T47D (cell line): ENCODE measurements at regions not wholly inside any gene's neighbourhood (a gene's known extent, or its start where the extent isn't known, plus 50 kb on each side); places are given as distances from the start of the nearest gene placed in this dataset.

Experiments used
- DNase-seq, 2 experiments: peaks; one replicate each; pipeline versions ENCODE4 v3.0.0 to v3.0.0-alpha.2; 2011 to 2012; ENCODE audit warnings: low read depth in 1 of 2, low spot score in 1 of 2
- JUND ChIP-seq: IDR thresholded peaks from 2 replicates; pipeline ENCODE4 v1.6.1; 2012; ENCODE audit warnings: low read depth
- in situ Hi-C: cut with HindIII; loops from 2 replicates; pipeline ENCODE4 v1.10.0; 2016; ENCODE audit warnings: low sequenced_read_pairs, low pct_unique_long_range_greater_than_20kb

- no peak for TF ChIP-seq JUND
- in situ Hi-C loops = no loop called here
- no peak for DNase-seq
Measured at GRCh38 chr18:75639472-75639831, 211.9 kb upstream of the SMIM21 start.

DNA sequence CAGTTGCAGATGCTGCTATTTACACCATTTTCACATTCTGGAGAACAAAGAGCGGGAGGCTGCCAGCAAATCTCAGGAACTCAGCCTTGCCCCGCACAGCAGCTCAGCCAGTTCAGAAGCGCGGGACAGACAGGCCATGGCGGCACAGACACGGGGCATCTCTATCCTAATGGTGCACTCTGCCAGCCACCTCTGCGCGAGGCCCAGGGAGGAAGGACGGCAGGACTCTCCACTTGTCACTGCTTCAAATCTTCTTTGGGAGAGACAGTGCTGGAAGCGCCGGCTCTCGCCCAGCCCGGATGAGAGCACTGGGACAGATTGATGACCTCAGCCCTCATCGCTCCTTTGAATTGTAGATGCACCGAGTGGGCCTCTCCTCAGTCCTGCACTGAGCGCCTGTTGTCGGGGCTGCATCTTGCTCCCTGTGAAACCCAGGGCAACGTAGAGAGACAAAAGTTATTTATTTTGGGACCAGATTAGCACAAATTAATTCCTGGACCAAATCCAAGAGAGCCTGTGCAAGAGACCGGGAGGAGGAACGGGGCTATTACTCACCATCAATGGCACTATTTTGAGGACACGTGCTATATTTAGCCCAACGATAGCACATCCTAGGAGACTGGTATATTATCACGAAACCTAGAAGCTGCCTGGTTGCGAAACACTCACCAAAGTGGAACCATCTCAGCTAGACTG lies 211.4 kb upstream of the SMIM21 start:
- no peak for TF ChIP-seq JUND
- no peak for DNase-seq
- in situ Hi-C loops = no loop called here

DNA sequence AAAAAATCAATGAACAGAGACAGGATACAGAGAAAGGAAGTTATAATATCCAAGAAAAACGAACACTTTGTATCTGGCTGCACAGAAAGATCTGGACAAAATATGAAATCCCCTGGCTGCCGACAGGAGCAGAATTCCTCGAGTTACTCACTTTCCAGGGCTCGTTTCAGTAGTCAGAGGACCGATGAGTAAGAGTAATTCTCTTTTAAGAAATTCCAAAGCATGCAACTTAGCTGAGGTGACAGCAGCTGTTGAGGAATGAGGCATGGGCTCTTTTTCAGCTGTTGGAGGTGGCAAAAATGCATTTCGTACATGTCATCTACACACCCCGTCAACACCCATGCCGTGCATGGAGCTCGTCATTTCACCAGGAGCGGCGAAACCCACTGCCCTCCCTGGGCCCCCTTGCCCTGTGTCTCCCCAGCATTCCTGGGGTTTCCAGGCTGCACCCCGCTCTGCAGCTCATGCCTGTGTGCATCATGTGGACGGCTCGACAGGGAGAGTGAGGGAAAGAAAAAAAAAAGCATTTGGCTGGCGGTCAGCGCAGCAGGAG lies 210.8 kb upstream of the SMIM21 start:
- TF ChIP-seq JUND = no peak
- in situ Hi-C loops = no loop called here
- no peak for DNase-seq

DNA sequence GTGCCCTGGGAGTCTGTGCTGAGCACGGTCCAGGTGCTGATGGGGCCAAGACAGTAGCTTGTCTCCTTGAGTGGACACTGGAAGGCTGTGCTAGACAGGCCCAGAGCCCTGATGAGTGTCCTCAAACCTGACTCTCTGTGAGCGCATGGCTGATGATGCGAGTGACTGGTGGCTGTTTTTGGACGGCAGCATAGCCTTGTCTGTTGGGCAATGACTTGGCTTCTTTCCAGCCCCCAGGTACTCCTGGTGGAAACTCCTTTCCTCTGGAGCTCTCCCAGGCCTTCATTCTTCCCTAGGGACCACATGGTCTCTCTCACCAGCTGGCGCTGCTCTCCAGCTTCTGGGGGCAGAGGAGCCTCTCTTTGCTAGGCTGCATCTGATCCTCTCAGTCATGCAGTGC lies 207.6 kb upstream of the SMIM21 start:
- in situ Hi-C loops = no loop called here
- DNase-seq = peak in 1 of 2 experiments; percentile 7
- no peak for TF ChIP-seq JUND

GRCh38 chr18:75625966-75626365 lies 198.5 kb upstream of the SMIM21 start:
- TF ChIP-seq JUND = no peak
- in situ Hi-C loops = no loop called here
- DNase-seq = no peak

- no peak for DNase-seq
- TF ChIP-seq JUND = no peak
- in situ Hi-C loops = no loop called here
Measured at GRCh38 chr18:75624869-75625268, 197.4 kb upstream of the SMIM21 start.

- DNase-seq = no peak
- in situ Hi-C loops = no loop called here
- no peak for TF ChIP-seq JUND
Measured at GRCh38 chr18:75621818-75622217, 194.3 kb upstream of the SMIM21 start.

GRCh38 chr18:75618146-75618545 lies 190.6 kb upstream of the SMIM21 start:
- in situ Hi-C loops = no loop called here
- TF ChIP-seq JUND = no peak
- DNase-seq = no peak

- no peak for TF ChIP-seq JUND
- DNase-seq = no peak
- in situ Hi-C loops = no loop called here
Measured at GRCh38 chr18:75612456-75612855, 185.0 kb upstream of the SMIM21 start.

DNA sequence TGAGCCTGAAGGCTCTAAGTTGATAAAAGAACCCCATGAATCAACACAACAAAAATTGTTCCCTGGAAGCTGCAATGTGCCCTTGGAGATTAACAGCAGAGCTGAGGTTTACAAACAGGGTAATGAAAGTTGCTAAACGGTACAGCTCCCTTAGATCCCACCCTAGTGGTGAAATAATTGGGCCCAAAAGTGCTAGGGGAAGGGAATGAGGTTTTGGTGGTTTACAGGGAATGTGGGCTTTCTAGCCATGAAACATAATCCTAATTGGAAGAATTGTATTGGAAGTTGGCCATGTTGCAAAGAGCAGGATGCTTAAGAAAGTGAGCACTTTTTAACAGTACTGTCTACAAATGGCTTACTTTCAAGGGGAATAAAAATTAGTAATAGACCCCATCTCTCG lies 180.2 kb upstream of the SMIM21 start:
- no peak for DNase-seq
- TF ChIP-seq JUND = no peak
- in situ Hi-C loops = no loop called here

DNA sequence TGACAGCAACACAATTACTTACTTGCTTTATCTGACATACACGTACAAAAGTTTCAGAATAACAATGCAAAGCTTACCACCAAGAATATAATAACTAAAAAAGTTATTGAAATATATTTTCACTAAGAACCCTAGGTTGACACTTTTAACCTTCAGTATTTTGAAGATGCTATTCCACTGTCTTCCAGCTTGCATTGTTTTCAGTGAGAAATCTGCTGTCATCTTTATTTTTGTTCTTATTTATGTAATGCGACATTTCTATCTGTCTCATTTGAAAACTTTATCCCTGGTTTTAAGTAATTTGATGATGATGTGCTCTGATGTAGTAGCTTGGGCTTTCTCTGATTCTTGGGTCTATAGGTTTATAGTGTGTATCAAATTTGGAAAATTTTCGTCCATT lies 165.0 kb upstream of the SMIM21 start:
- in situ Hi-C loops = no loop called here
- TF ChIP-seq JUND = no peak
- DNase-seq = no peak

GRCh38 chr18:75588412-75588811 lies 160.9 kb upstream of the SMIM21 start:
- peak in 1 of 2 experiments; percentile 17 for DNase-seq
- in situ Hi-C loops = no loop called here
- TF ChIP-seq JUND = no peak

- TF ChIP-seq JUND = no peak
- no peak for DNase-seq
- in situ Hi-C loops = no loop called here
Measured at GRCh38 chr18:75587131-75587530, 159.6 kb upstream of the SMIM21 start.

DNA sequence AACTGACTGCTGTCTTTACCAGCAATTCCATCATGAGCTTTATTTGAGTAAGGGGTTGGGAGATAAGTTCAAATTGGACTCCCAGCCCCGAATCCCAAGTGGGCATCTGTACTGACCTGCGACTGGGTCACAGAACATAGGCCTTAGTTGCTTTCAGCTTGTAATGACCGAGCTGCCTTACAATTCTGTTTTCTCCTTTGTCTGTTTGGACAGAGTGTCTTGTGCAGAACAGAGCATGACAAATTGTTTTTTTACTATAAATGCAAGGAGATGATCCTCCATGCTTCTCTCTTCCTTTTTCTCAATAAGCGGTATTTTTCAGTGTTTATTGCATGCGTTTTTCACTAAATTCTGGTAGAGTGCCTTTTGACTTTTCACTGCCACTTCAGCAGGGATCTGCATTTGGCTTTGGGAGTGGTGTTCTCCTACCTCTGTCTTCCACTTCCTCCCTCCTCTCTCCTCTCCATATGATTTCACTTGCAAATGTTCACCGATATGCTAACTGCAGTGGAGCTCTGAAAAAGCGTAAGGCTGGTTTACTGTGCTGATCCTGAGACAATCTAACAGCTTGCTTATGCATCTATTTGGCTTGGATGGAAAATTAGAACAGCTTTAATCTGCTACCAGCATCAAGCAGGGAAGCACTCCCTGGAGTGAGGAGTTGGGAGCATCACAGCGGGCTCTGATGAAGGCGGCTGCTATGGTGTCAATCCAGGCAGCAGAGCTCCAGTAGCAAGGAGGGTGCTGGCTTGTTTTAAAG lies 158.8 kb upstream of the SMIM21 start:
- no peak for TF ChIP-seq JUND
- DNase-seq = no peak
- in situ Hi-C loops = no loop called here
